GM12878 (cell line): ENCODE measurements at regions not wholly inside any gene's neighbourhood (a gene's known extent, or its start where the extent isn't known, plus 50 kb on each side); places are given as distances from the start of the nearest gene placed in this dataset.

ENCODE experiments used
- EP300 ChIP-seq, 2 experiments: fragments of 150-350 bp in 1 of 2; IDR thresholded peaks; 2 replicates each; pipeline ENCODE4 v1.6.1; 2011 to 2012; ENCODE audit warnings: low read depth in 2 of 2, low read length in 2 of 2, borderline replicate concordance in 1 of 2, improper control_type of control experiment in 1 of 2, inconsistent platforms in 1 of 2; ENCODE audit not compliant: control insufficient read depth in 1 of 2
- MEF2A ChIP-seq: IDR thresholded peaks from 2 replicates; pipeline ENCODE4 v1.6.1; 2011; ENCODE audit warnings: low read depth, mild to moderate bottlenecking, low read length, moderate library complexity; ENCODE audit not compliant: insufficient read depth
- POLR2AphosphoS5 ChIP-seq: IDR thresholded peaks from 2 replicates; pipeline ENCODE4 v1.6.1; 2011; ENCODE audit warnings: mild to moderate bottlenecking, low read length, inconsistent platforms
- TCF12 ChIP-seq: IDR thresholded peaks from 2 replicates; pipeline ENCODE4 v1.6.1; 2011; ENCODE audit warnings: low read depth, mild to moderate bottlenecking, low read length
- TF ChIP-seq, protein P1 (sequence below): IDR thresholded peaks from 2 replicates; pipeline ENCODE4 v1.6.1; 2012; ENCODE audit warnings: low read depth, low read length, improper control_type of control experiment
- TF ChIP-seq, protein P2 (sequence below), 3 experiments: IDR thresholded peaks in 2 of 3; conservative IDR thresholded peaks in 1 of 3; 2 replicates each; pipeline ENCODE4 v1.5.1; 2011; ENCODE audit warnings: low read depth in 3 of 3, low read length in 3 of 3, mild to moderate bottlenecking in 3 of 3, control low read depth in 2 of 3, moderate library complexity in 2 of 3, inconsistent platforms in 1 of 3, mixed read lengths in 1 of 3; ENCODE audit not compliant: control insufficient read depth in 2 of 3, insufficient read depth in 1 of 3; ENCODE audit errors: extremely low read depth in 1 of 3
- TF ChIP-seq, protein P3 (sequence below): IDR thresholded peaks from 2 replicates; pipeline ENCODE4 v1.6.1; 2012; ENCODE audit warnings: low read length, inconsistent platforms
- TF ChIP-seq, protein P4 (sequence below): fragments of 450-650 bp; formaldehyde crosslinking; IDR thresholded peaks from 2 replicates; pipeline ENCODE4 v1.5.0; 2022; ENCODE audit warnings: mild to moderate bottlenecking, missing genetic modification characterization

DNA sequence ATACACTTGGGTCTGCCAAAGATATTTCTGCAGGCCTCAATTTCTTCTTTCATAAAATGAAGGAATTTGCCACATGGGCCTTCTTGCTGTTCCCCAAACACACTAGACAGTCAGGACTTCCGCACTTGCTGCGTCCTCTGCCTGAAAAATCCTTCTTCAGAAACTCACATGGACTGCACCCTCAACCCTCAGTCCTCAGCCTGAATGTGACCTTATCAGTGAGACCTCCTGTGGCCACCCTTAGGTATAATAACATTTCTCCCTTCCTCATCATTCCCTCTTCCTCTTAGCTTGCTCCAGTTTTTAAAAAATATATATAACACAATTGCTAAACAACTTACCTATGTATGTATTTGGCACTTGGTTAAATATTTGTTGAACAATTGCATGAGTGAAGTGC, 257.5 kb downstream of the MFSD1 start:
- TF ChIP-seq, protein P1, sequence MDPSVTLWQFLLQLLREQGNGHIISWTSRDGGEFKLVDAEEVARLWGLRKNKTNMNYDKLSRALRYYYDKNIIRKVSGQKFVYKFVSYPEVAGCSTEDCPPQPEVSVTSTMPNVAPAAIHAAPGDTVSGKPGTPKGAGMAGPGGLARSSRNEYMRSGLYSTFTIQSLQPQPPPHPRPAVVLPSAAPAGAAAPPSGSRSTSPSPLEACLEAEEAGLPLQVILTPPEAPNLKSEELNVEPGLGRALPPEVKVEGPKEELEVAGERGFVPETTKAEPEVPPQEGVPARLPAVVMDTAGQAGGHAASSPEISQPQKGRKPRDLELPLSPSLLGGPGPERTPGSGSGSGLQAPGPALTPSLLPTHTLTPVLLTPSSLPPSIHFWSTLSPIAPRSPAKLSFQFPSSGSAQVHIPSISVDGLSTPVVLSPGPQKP: no peak
- TF ChIP-seq TCF12: no peak
- TF ChIP-seq, protein P2, sequence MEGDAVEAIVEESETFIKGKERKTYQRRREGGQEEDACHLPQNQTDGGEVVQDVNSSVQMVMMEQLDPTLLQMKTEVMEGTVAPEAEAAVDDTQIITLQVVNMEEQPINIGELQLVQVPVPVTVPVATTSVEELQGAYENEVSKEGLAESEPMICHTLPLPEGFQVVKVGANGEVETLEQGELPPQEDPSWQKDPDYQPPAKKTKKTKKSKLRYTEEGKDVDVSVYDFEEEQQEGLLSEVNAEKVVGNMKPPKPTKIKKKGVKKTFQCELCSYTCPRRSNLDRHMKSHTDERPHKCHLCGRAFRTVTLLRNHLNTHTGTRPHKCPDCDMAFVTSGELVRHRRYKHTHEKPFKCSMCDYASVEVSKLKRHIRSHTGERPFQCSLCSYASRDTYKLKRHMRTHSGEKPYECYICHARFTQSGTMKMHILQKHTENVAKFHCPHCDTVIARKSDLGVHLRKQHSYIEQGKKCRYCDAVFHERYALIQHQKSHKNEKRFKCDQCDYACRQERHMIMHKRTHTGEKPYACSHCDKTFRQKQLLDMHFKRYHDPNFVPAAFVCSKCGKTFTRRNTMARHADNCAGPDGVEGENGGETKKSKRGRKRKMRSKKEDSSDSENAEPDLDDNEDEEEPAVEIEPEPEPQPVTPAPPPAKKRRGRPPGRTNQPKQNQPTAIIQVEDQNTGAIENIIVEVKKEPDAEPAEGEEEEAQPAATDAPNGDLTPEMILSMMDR (IDR thresholded peaks at IDR 0.05 in 2 of 3, conservative IDR thresholded peaks at IDR 0.05 in 1 of 3; ENCODE audit: control insufficient read depth in 2 of 3, extremely low read depth in 1 of 3, insufficient read depth in 1 of 3, low read depth in 3 of 3, low read length in 3 of 3): no peak
- TF ChIP-seq EP300 (IDR thresholded peaks at IDR 0.05; ENCODE audit: borderline replicate concordance in 1 of 2, control insufficient read depth in 1 of 2, low read depth in 2 of 2, low read length in 2 of 2): no peak
- TF ChIP-seq, protein P3, sequence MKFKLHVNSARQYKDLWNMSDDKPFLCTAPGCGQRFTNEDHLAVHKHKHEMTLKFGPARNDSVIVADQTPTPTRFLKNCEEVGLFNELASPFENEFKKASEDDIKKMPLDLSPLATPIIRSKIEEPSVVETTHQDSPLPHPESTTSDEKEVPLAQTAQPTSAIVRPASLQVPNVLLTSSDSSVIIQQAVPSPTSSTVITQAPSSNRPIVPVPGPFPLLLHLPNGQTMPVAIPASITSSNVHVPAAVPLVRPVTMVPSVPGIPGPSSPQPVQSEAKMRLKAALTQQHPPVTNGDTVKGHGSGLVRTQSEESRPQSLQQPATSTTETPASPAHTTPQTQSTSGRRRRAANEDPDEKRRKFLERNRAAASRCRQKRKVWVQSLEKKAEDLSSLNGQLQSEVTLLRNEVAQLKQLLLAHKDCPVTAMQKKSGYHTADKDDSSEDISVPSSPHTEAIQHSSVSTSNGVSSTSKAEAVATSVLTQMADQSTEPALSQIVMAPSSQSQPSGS: no peak
- TF ChIP-seq POLR2AphosphoS5: no peak
- TF ChIP-seq MEF2A: no peak
- TF ChIP-seq, protein P4, sequence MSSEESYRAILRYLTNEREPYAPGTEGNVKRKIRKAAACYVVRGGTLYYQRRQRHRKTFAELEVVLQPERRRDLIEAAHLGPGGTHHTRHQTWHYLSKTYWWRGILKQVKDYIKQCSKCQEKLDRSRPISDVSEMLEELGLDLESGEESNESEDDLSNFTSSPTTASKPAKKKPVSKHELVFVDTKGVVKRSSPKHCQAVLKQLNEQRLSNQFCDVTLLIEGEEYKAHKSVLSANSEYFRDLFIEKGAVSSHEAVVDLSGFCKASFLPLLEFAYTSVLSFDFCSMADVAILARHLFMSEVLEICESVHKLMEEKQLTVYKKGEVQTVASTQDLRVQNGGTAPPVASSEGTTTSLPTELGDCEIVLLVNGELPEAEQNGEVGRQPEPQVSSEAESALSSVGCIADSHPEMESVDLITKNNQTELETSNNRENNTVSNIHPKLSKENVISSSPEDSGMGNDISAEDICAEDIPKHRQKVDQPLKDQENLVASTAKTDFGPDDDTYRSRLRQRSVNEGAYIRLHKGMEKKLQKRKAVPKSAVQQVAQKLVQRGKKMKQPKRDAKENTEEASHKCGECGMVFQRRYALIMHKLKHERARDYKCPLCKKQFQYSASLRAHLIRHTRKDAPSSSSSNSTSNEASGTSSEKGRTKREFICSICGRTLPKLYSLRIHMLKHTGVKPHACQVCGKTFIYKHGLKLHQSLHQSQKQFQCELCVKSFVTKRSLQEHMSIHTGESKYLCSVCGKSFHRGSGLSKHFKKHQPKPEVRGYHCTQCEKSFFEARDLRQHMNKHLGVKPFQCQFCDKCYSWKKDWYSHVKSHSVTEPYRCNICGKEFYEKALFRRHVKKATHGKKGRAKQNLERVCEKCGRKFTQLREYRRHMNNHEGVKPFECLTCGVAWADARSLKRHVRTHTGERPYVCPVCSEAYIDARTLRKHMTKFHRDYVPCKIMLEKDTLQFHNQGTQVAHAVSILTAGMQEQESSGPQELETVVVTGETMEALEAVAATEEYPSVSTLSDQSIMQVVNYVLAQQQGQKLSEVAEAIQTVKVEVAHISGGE (CRISPR knock-in tag): no peak
